ENCODE measurements at regions not wholly inside any gene's neighbourhood (a gene's known extent, or its start where the extent isn't known, plus 50 kb on each side); places are given as distances from the start of the nearest gene placed in this dataset.
"Not testable (repeated sequence)": the region's sequence is repeated elsewhere in the genome, so short reads cannot be mapped to it uniquely, and the experiment has no call there.

- no peak for DNase-seq (ENCODE audit: low read depth)
- no peak overlapping the region for H3K4me3 ChIP-seq (ENCODE audit: low read depth, low read length)
- TF ChIP-seq, protein P1, sequence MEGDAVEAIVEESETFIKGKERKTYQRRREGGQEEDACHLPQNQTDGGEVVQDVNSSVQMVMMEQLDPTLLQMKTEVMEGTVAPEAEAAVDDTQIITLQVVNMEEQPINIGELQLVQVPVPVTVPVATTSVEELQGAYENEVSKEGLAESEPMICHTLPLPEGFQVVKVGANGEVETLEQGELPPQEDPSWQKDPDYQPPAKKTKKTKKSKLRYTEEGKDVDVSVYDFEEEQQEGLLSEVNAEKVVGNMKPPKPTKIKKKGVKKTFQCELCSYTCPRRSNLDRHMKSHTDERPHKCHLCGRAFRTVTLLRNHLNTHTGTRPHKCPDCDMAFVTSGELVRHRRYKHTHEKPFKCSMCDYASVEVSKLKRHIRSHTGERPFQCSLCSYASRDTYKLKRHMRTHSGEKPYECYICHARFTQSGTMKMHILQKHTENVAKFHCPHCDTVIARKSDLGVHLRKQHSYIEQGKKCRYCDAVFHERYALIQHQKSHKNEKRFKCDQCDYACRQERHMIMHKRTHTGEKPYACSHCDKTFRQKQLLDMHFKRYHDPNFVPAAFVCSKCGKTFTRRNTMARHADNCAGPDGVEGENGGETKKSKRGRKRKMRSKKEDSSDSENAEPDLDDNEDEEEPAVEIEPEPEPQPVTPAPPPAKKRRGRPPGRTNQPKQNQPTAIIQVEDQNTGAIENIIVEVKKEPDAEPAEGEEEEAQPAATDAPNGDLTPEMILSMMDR (conservative IDR thresholded peaks at IDR 0.05; ENCODE audit: low read depth, low read length), result no peak
Observed at GRCh38 chr1:157352216-157352615, 200.1 kb downstream of the FCRL5 start.

DNA sequence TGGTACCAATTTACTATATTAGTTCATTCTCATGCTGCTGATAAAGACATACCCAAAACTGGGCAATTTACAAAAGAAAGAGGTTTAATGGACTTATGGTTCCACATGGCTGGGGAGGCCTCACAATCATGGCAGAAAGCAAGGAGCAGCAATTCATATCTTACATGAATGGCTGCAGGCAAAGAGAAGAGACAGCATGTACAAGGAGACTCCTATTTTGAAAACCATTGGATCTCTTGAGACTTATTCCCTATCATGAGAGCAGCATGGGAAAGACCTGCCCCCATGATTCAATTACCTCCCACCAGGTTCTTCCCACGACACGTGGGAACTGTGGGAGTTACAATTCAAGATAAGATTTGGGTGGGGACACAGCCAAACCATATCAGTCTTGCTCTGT is 200.5 kb downstream of the FCRL5 start:
- not testable (repeated sequence) for H3K4me3 ChIP-seq (ENCODE audit: low read depth, low read length); DNase-seq (ENCODE audit: low read depth)

DNA sequence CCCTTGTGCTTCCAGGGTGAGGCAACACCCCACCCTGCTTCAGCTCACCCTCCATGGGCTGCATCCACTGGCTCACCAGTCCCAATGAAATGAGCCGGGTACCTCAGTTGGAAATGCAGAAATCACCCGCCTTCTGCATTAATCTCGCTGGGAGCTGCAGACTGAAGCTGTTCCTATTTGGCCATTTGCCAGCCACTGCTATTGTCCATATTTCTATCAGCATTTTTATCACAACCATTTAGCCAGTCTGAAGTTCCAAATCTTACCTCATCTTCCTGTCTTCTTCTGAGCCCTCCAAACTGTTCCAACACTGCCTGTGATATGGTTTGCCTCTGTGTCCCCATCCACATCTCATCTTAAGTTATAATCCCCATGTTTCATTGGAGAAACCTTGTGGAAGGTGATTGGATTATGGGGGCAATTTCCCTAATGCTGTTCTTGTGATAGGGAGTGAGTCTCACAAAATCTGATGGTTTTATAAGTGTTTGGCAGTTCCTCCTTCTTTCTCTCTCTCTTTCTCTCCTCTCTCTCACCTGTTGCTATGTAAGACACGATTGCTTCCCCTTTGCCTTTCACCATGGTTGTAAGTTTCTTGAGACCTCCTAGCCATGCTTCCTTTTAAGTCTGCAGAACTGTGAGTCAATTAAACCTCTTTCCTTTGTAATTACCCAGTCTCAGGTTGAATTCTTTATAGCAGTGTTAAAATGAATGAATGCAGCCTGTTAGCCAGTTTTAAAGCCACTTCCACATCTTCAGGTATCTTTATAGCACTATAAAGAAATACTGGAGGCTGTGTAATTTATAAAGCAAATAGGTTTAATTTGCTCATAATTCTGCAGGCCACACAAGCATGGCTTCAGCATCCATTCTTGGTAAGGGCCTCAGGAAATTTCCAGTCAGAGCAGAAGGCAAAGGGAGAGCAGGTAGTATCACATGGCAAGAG is 203.5 kb downstream of the FCRL5 start:
- no peak overlapping the region for H3K4me3 ChIP-seq (ENCODE audit: low read depth, low read length)
- DNase-seq (ENCODE audit: low read depth), result no peak
- TF ChIP-seq, protein P1 (conservative IDR thresholded peaks at IDR 0.05; ENCODE audit: low read depth, low read length), result no peak

DNA sequence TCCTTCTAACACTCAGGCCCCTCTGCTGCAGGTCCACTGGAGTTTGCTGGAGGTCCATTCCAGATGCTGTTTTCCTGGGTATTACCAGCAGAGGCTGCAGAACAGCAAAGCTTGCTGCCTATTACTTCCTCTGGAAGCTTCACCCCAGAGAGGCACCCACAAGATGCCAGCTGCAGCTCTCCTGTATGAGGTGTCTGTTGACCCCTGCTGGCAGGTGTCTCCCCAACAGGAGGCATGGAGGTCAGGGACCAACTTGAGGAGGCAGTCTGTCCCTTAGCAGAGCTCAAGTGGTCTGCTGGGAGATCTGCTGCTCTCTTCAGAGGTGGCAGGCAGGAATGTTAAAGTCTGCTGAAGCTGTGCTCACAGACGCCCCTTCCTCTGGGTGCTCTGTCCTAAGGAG is 204.8 kb downstream of the FCRL5 start:
- DNase-seq (ENCODE audit: low read depth), result no peak

DNA sequence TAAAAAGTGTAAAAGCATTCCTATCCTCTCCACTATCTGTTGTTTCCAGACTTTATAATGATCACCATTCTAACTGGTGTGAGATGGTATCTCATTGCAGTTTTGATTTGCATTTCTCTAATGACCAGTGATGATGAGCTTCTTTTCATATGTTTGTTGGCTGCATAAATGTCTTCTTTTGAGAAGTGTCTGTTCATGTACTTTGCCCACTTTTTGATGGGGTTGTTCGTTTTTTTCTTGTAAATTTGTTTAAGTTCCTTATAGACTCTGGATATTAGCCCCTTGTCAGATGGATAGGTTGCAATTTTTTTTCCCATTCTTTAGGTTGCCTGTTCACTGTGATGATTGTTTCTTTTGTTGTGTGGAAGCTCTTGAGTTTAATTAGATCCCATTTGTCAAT is 199.6 kb upstream of the ETV3 start:
- H3K4me3 ChIP-seq (ENCODE audit: low read depth, low read length); DNase-seq (ENCODE audit: low read depth): not testable (repeated sequence)

More for the DNA sequence above, 204.8 kb downstream of the FCRL5 start:
- TF ChIP-seq, protein P1 (conservative IDR thresholded peaks at IDR 0.05; ENCODE audit: low read depth, low read length), result no peak
- no peak overlapping the region for H3K4me3 ChIP-seq (ENCODE audit: low read depth, low read length)

- DNase-seq (ENCODE audit: low read depth), result no peak
- no peak overlapping the region for H3K4me3 ChIP-seq (ENCODE audit: low read depth, low read length)
- TF ChIP-seq, protein P1 (conservative IDR thresholded peaks at IDR 0.05; ENCODE audit: low read depth, low read length), result no peak
Observed at GRCh38 chr1:157335056-157335455, 196.9 kb upstream of the ETV3 start.

- TF ChIP-seq, protein P1 (conservative IDR thresholded peaks at IDR 0.05; ENCODE audit: low read depth, low read length), result no peak
- no peak overlapping the region for H3K4me3 ChIP-seq (ENCODE audit: low read depth, low read length)
- DNase-seq (ENCODE audit: low read depth), result no peak
Observed at GRCh38 chr1:157334041-157334440, 195.8 kb upstream of the ETV3 start.

DNA sequence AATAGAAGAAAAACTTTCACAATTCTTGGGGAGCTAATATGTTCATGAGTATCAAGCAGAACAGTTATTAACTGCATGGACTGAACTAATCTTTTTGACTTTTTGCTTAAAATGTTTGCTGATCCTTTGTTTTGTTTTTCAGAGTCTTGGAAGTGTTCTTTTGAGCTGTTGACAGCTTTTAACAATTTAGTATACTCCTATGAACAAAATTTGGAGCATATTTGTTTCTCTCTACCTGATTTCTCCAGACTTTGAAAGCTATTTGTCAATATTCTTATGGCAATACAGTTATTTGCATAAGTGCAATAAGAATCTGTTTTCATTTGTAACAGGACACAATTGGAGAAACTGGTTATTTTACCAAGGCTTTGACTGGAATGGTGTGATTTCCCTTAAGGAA is 192.0 kb upstream of the ETV3 start:
- H3K4me3 ChIP-seq (ENCODE audit: low read depth, low read length); DNase-seq (ENCODE audit: low read depth): not testable (repeated sequence)

GRCh38 chr1:157328120-157328519 is 189.9 kb upstream of the ETV3 start:
- DNase-seq (ENCODE audit: low read depth); H3K4me3 ChIP-seq (ENCODE audit: low read depth, low read length): not testable (repeated sequence)

All from choroid plexus epithelial cell (primary cell).